GM10248 (cell line): ENCODE measurements at regions not wholly inside any gene's neighbourhood (a gene's known extent, or its start where the extent isn't known, plus 50 kb on each side); places are given as distances from the start of the nearest gene placed in this dataset.
"Not testable (repeated sequence)": the region's sequence is repeated elsewhere in the genome, so short reads cannot be mapped to it uniquely, and the experiment has no call there.

Source experiments
- CTCF ChIA-PET: fragments of 300-600 bp; sonication (Branson Sonifier 250); formaldehyde crosslinking; extraction: SDS; loops from one replicate; lab custom pipeline; 2021; ENCODE audit warnings: antibody characterized with exemption; lab: Yijun Ruan, JAX
- POLR2A ChIA-PET: fragments of 350-650 bp; sonication (Branson Sonifier 250); formaldehyde crosslinking; extraction: SDS; loops from one replicate; lab custom pipeline; 2020; ENCODE audit warnings: antibody characterized with exemption; lab: Yijun Ruan, JAX
- DNase-seq: peaks from one replicate; pipeline ENCODE4 v3.0.0; 2012; ENCODE audit errors: extremely low spot score
- TF ChIP-seq, protein P1 (sequence below): IDR thresholded peaks from 2 replicates; pipeline ENCODE4 v1.5.1; 2012; ENCODE audit warnings: mild to moderate bottlenecking, low read depth; ENCODE audit errors: extremely low read depth, missing control alignments, control extremely low read depth

DNA sequence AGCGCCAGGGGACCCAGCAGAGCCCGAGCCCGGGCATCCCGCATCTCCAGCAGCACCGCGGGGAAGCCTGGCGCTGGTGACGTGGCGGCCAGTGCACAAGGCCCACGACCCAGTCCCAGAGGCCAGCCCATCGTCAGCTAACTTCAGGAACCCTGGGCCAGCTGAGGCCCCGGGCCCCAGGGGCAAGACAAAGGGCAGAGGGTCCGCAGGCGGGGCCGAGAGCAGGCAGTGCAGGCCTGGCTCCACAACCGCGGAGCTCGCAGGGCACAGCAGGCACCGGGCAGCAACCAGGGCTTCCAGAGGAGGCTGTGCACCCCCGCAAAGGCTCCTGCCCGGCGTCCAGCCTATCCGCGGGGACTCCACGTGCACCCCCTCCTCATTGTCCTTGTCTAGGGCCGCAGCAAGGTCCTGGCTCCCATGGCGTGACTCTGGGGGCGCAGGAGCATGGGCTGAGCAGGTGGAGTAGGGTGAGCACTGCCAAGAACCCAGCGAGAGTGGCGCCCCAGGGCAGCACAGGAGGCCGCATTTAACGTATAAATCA is 352.5 kb downstream of the KCNJ18 start:
- CTCF ChIA-PET, DNase-seq, POLR2A ChIA-PET: not testable (repeated sequence)

DNA sequence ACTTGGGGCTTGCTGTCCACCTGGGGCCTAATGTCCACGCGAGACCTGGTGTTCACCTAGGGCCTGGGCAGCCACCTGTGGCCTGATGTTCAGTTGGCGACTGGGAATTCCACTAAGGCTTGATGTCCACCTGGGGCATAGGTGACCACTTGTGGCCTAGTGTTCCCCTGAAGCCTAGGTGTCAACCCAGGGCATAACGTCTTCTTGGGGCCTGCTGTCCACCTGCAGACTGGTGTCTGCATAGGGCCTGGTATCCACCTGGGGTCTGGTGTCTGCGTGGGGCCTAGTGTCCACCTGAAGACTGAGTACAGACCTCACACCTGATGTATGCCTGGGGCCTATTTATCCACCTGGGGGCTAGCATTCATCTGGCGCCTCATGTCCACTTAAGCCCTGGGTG is 355.2 kb downstream of the KCNJ18 start:
- CTCF ChIA-PET, DNase-seq, POLR2A ChIA-PET: not testable (repeated sequence)

DNA sequence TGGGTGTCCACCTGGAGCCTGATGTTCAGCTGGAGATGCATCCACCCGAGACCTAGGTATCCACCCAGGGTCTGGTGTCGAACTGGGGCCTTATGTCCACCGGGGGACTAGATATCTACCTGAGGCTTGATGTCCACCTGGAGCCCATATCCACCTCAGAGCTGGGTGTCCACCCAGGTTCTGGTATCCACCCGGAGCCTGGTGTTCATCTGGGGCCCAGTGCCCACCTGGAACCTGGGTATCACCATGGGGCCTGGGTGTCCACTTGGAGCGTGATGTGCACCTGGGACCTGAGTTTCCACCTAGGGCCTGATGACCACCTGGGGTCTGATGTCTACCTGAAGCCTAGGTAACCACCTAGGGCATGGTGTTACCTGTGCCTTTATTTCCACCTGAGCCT is 355.9 kb downstream of the KCNJ18 start:
- CTCF ChIA-PET, POLR2A ChIA-PET, DNase-seq: not testable (repeated sequence)

DNA sequence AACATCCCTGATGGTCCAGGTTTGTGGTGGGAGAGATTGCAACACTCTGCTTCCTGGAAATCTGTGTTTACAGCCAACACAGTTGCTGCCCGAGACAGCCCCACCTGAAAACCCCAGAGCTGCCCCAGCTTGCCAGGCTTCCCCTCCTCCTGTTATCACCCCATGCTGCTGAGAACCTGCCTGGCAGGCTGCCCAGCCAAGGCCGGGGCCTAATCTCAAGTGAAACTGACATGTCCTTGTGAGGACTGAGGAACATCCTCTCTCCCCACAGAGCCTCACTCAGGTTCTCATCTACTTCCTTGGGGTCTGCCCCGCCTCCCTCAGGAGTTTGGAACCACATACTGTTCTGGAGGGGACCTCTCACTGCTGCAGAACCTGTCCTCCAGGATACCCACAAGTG is 358.4 kb downstream of the KCNJ18 start:
- CTCF ChIA-PET, POLR2A ChIA-PET: not testable (repeated sequence)

DNA sequence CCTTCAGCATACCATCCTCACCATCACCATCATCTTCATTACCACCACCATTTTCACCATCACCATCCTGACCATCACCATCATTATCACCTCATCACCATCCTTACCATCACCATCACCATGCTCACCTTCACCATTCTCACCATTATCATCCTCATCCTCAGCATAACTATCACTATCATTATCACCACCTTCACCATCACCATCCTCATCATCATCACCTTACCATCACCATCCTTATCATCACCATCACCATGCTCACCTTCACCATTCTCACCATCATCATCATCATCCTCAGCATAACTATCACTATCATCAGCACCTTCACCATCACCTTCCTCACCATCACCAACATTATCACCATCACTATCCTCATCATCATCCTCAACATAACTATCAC is 360.4 kb downstream of the KCNJ18 start:
- DNase-seq, CTCF ChIA-PET, POLR2A ChIA-PET: not testable (repeated sequence)

More for the DNA sequence above, 358.4 kb downstream of the KCNJ18 start:
- not testable (repeated sequence) for DNase-seq

DNA sequence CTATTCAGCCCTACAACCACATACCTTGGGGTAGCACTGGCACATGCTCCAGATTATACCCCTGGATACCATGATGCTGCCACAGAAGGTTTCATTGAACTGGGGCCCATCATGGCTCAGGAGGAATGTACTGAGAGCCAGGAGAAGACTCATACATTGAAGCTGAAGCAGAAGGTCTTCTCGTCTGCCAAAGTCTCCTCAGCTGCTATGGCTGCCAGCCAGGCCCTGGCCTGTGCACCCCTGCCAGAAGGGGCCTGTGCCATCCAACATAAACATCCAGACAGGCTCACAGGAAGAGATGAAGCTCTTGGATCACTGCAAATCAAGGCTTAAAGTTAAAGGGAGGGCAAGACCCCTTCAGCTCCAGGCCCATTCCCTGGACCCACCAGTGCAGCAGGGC is 364.2 kb downstream of the KCNJ18 start:
- POLR2A ChIA-PET, CTCF ChIA-PET: not testable (repeated sequence)

DNA sequence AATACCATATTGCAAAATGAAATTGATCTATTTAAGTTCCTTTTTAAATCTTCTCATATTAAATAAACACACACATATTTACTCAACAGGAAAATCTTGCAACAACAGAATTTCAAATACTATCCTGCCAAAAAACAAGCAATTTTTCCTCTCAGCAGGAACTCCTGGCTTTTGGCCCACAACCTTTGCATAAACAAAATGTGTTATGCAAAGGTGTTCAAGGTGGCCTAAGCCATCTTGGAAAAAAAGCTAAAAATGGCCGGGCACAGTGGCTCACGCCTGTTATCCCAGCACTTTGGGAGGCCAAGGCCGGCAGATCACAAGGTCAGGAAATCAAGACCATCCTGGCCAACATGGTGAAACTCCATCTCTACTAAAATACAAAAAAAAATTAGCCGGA is 383.6 kb downstream of the KCNJ18 start:
- CTCF ChIA-PET, POLR2A ChIA-PET: not testable (repeated sequence)

More for the DNA sequence above, 364.2 kb downstream of the KCNJ18 start:
- not testable (repeated sequence) for DNase-seq

DNA sequence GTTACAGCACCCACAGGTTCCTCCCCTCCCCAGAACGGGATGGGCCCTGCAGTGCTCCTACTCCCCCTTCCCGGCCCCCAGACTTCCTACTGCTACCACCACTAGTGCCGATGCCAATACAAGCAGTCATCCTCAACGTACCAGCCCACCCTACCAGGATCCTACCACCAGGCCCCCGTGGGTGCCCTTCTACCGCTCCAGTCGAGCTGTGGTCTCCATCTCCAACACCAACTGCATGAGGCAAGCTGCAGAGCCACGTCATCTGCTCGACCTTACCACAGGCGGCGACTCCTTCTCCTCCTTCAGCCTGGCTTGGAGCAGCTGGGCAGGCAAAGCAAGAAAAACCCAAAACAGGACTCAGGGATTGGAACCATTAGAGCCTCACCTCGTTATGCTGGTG is 396.3 kb downstream of the KCNJ18 start:
- DNase-seq, POLR2A ChIA-PET, CTCF ChIA-PET: not testable (repeated sequence)

More for the DNA sequence above, 383.6 kb downstream of the KCNJ18 start:
- DNase-seq, result not testable (repeated sequence)

DNA sequence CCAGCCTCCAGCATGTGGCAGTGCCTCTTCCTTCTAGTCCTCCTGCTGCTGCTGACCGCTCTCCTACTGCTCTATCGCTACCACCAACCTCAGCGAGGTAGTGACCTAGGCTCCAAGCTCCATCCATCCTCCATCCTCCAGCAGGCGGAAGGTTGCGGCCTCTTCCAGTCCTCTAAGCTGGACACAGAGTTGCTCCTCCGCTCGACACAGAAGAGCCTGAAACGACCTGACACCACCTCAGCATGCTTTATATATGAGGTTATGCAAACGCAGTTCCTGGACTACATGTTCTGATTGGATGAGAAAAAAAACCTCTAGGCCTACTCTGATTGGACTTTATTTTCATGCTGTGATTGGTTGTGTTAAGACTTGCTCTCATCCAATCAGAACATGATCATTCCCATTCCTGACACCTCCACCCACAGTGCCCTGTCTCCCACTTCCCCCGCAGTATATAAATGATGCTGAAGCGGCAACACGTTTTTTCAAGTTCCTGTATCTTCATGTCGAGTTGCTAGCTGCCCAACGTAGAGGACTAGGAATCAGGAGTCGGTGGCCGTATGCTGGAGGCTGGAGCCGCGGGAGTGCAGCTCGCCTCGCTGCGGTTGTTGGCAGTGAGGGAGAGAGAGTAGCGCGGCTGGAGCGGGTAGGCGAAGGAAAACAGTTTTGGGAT is 398.1 kb downstream of the KCNJ18 start:
- no peak for DNase-seq
- ChIA-PET POLR2A (no interaction called here), CTCF (no interaction called here)
- TF ChIP-seq, protein P1, sequence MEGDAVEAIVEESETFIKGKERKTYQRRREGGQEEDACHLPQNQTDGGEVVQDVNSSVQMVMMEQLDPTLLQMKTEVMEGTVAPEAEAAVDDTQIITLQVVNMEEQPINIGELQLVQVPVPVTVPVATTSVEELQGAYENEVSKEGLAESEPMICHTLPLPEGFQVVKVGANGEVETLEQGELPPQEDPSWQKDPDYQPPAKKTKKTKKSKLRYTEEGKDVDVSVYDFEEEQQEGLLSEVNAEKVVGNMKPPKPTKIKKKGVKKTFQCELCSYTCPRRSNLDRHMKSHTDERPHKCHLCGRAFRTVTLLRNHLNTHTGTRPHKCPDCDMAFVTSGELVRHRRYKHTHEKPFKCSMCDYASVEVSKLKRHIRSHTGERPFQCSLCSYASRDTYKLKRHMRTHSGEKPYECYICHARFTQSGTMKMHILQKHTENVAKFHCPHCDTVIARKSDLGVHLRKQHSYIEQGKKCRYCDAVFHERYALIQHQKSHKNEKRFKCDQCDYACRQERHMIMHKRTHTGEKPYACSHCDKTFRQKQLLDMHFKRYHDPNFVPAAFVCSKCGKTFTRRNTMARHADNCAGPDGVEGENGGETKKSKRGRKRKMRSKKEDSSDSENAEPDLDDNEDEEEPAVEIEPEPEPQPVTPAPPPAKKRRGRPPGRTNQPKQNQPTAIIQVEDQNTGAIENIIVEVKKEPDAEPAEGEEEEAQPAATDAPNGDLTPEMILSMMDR, result no peak

DNA sequence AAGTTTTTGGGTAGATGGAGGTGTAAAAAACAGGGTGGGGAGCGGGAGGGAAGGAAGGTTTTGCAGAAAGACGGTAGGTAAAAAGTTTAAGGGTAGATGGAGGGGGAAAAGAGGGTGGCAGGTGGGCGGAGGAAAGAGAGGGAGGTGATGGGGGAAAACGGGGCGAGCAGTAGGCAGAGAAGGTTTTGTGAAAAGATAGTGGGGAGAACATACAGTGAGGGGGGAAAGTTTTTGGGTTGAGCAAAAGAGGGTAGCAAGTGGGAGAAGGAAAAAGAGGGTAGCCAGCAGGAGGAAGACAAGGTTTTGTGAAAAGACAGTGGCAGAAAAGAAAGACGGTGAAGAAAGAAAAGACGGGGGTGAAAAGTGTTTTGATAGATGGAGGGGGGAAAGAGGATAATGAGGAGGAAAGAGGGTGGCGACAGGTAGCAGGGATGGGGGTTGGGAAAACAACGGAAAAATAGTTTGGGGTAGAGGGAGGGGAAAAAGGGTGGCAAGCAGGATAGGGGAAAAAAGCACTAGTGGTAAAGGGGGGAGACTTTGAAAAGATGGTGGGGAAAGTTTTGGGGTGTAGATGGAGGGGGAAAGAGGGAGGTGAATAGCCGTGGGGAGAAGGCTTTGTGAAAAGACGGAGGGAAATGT is 398.8 kb downstream of the KCNJ18 start:
- CTCF ChIA-PET, DNase-seq, POLR2A ChIA-PET: not testable (repeated sequence)

DNA sequence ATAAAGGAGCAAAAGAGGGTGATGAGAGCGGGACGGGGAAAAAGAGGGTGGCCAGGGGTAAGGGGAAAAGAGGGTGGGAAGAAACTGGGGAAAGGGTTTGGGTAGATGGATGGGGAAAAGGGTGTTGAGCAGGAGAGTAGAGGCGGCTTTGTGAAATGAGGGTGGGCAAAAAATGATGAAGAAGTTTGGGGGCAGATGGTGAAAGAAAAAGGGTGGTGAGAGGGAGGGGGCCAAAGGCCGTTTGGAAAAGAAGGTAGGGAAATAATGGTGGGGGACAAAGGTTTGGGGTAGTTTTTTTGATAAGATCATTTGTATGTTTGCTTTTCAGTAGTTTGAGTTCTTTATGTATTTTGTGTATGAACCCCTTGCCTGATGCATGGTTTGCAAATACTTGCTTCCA is 399.5 kb downstream of the KCNJ18 start:
- DNase-seq, CTCF ChIA-PET, POLR2A ChIA-PET: not testable (repeated sequence)

DNA sequence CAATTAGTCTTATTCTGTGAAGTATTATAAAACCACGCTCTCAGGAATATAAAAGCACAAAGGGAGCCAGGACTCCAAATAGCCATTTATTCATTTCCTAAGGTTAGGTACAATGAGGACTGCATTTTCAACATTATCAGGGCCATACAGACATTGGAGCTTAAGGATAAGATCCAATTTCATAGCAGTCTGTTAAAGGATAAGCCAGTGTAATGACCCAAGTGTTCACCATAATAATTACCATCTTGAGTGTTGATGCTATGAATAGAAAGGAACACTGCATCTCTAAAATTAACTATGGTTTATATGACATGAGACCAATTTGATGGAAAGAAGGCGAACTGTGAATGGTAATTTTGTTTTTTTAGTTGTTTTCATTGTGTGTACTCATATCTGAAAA is 403.1 kb downstream of the KCNJ18 start:
- POLR2A ChIA-PET, CTCF ChIA-PET, DNase-seq: not testable (repeated sequence)

DNA sequence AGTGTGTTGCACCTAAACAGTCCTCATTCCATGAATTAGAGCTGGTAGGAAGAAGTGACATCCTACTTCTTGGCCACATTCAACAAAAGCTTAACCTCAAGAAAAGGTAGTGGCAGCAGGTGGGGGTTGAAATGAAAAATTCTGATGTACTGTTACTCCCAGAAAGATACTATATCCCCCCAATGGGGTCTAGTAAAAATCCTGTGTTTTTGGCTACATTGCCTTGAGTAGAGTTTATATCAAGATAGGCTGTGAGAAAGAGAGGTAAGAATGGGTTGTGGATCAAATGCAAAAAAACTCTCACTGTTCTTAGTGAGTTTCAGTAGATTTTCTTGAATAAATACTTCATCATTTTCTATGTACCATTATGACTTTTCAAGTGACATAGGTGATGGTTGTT is 407.3 kb downstream of the KCNJ18 start:
- CTCF ChIA-PET, POLR2A ChIA-PET, DNase-seq: not testable (repeated sequence)
